ENCODE measurements at regions not wholly inside any gene's neighbourhood (a gene's known extent, or its start where the extent isn't known, plus 50 kb on each side); places are given as distances from the start of the nearest gene placed in this dataset.
A peak's percentile ranks its signal among the peaks of the same experiment; 100 is the strongest.

- Histone ChIP-seq H3K4me2 (no peak overlapping the region), H3K9me2 (replicated peaks; ENCODE audit: insufficient read depth) (no peaks in the 10 kb centered on the region), H3K27ac (no peak overlapping the region), H3K4me1 (ENCODE audit: insufficient read depth) (peaks cover 5% of the 10 kb centered on the region), H3K27me3 (no peaks in the 10 kb centered on the region), H4K20me1 (ENCODE audit: insufficient read depth, poor library complexity, severe bottlenecking) (no peaks in the 10 kb centered on the region), H3K36me3 (replicated peaks; ENCODE audit: insufficient read depth, low read depth) (no peaks in the 10 kb centered on the region), H2AFZ (no peak overlapping the region), H3K4me3 (no peak overlapping the region), H3K79me2 (no peaks in the 10 kb centered on the region), H3K9me3 (ENCODE audit: low read depth) (no peaks in the 10 kb centered on the region)
- no peak for TF ChIP-seq EZH2 (IDR thresholded peaks at IDR 0.05; ENCODE audit: borderline replicate concordance)
- TF ChIP-seq EZH2phosphoT487 (IDR thresholded peaks at IDR 0.05; ENCODE audit: low read depth, severe bottlenecking, unreplicated experiment), result no peak
- no peak for TF ChIP-seq CTCF (IDR thresholded peaks at IDR 0.05; ENCODE audit: poor library complexity)
- no peak for DNase-seq (ENCODE audit: low spot score)
- WGBS (ENCODE audit: low lambda C conversion rate, missing lambda C conversion rate), result 86% methylated on average over 12 of the region's 12 CpGs
Observed at GRCh38 chr2:204081487-204082425, 145.2 kb downstream of the ICOS start.

- H3K9me2 ChIP-seq (replicated peaks; ENCODE audit: insufficient read depth), result no peaks in the 10 kb centered on the region
- DNase-seq (ENCODE audit: low spot score), result no peak
- H3K27me3 ChIP-seq, result no peaks in the 10 kb centered on the region
- no peaks in the 10 kb centered on the region for H3K9me3 ChIP-seq (ENCODE audit: low read depth)
- TF ChIP-seq EZH2phosphoT487 (IDR thresholded peaks at IDR 0.05; ENCODE audit: low read depth, severe bottlenecking, unreplicated experiment), result no peak
- TF ChIP-seq CTCF (IDR thresholded peaks at IDR 0.05; ENCODE audit: poor library complexity), result no peak
- no peak for TF ChIP-seq EZH2 (IDR thresholded peaks at IDR 0.05; ENCODE audit: borderline replicate concordance)
- H4K20me1 ChIP-seq (ENCODE audit: insufficient read depth, poor library complexity, severe bottlenecking), result no peaks in the 10 kb centered on the region
- WGBS (ENCODE audit: low lambda C conversion rate, missing lambda C conversion rate), result 64% methylated on average over 1 of the region's 1 CpG
- H3K4me2 ChIP-seq, result peak overlapping the region; percentile 34
- peak overlapping the region; percentile 7 for H3K27ac ChIP-seq
- no peaks in the 10 kb centered on the region for H3K36me3 ChIP-seq (replicated peaks; ENCODE audit: insufficient read depth, low read depth)
- no peaks in the 10 kb centered on the region for H3K79me2 ChIP-seq
- no peak overlapping the region for H3K4me3 ChIP-seq
- no peak overlapping the region for H2AFZ ChIP-seq
- H3K4me1 ChIP-seq (ENCODE audit: insufficient read depth), result peaks cover 5% of the 10 kb centered on the region
Observed at GRCh38 chr2:204086167-204086566, 149.6 kb downstream of the ICOS start.

- no peak overlapping the region for H3K4me2 ChIP-seq
- peaks cover 5% of the 10 kb centered on the region for H3K4me1 ChIP-seq (ENCODE audit: insufficient read depth)
- no peaks in the 10 kb centered on the region for H3K9me3 ChIP-seq (ENCODE audit: low read depth)
- TF ChIP-seq EZH2phosphoT487 (IDR thresholded peaks at IDR 0.05; ENCODE audit: low read depth, severe bottlenecking, unreplicated experiment) (no peak), EZH2 (IDR thresholded peaks at IDR 0.05; ENCODE audit: borderline replicate concordance) (no peak), CTCF (IDR thresholded peaks at IDR 0.05; ENCODE audit: poor library complexity) (no peak)
- no peaks in the 10 kb centered on the region for H3K27me3 ChIP-seq
- no peaks in the 10 kb centered on the region for H4K20me1 ChIP-seq (ENCODE audit: insufficient read depth, poor library complexity, severe bottlenecking)
- H3K36me3 ChIP-seq (replicated peaks; ENCODE audit: insufficient read depth, low read depth), result no peaks in the 10 kb centered on the region
- no peaks in the 10 kb centered on the region for H3K9me2 ChIP-seq (replicated peaks; ENCODE audit: insufficient read depth)
- DNase-seq (ENCODE audit: low spot score), result no peak
- no peak overlapping the region for H3K4me3 ChIP-seq
- H3K27ac ChIP-seq, result no peak overlapping the region
- no peak overlapping the region for H2AFZ ChIP-seq
- WGBS (ENCODE audit: low lambda C conversion rate, missing lambda C conversion rate), result 95% methylated on average over 2 of the region's 2 CpGs
- H3K79me2 ChIP-seq, result no peaks in the 10 kb centered on the region
Observed at GRCh38 chr2:204089105-204089504, 152.5 kb downstream of the ICOS start.
